Smooth muscle cell (in vitro differentiated cells): ENCODE measurements at regions not wholly inside any gene's neighbourhood (a gene's known extent, or its start where the extent isn't known, plus 50 kb on each side); places are given as distances from the start of the nearest gene placed in this dataset.

ENCODE experiments used
- DNase-seq: peaks from one replicate; lab custom pipeline; 2025; ENCODE audit not compliant: unreplicated experiment; lab: John Stamatoyannopoulos, UW
- H2AFZ ChIP-seq: fragments of 200-600 bp; sonication (generic); 2 replicates; pipeline ENCODE4 v1.6.0; 2016; ENCODE audit warnings: antibody characterized with exemption, low read depth, mild to moderate bottlenecking
- H3F3A ChIP-seq: fragments of 200-600 bp; sonication (generic); 2 replicates; pipeline ENCODE4 v1.6.0; 2017; ENCODE audit warnings: antibody characterized with exemption, low read depth
- H3K27ac ChIP-seq: fragments of 200-600 bp; sonication (generic); 2 replicates; pipeline ENCODE4 v1.5.1; 2016; ENCODE audit warnings: low read depth, mild to moderate bottlenecking
- H3K27me3 ChIP-seq: fragments of 200-600 bp; sonication (generic); 2 replicates; pipeline ENCODE4 v1.6.1; 2016; ENCODE audit warnings: low read depth, mild to moderate bottlenecking
- H3K36me3 ChIP-seq: fragments of 200-600 bp; sonication (generic); 2 replicates; pipeline ENCODE4 v1.5.1; 2016; ENCODE audit warnings: low read depth
- H3K4me1 ChIP-seq: fragments of 200-600 bp; sonication (generic); 2 replicates; pipeline ENCODE4 v1.5.1; 2016; ENCODE audit warnings: low read depth
- H3K4me2 ChIP-seq: fragments of 200-600 bp; sonication (generic); 2 replicates; pipeline ENCODE4 v1.6.0; 2016; ENCODE audit warnings: mild to moderate bottlenecking
- H3K4me3 ChIP-seq: fragments of 200-600 bp; sonication (generic); 2 replicates; pipeline ENCODE4 v1.5.1; 2016; ENCODE audit warnings: mild to moderate bottlenecking
- H3K79me2 ChIP-seq: fragments of 200-600 bp; sonication (generic); 2 replicates; pipeline ENCODE4 v1.6.0; 2016; ENCODE audit warnings: low read depth, mild to moderate bottlenecking
- H3K9ac ChIP-seq: fragments of 200-600 bp; sonication (generic); 2 replicates; pipeline ENCODE4 v1.6.0; 2016; ENCODE audit warnings: low read depth
- H3K9me3 ChIP-seq: fragments of 200-600 bp; sonication (generic); replicated peaks from 2 replicates; pipeline ENCODE4 v1.5.1; 2016; ENCODE audit warnings: low read depth
- H4K20me1 ChIP-seq: fragments of 200-600 bp; sonication (generic); 2 replicates; pipeline ENCODE4 v1.6.0; 2016; ENCODE audit warnings: low read depth
- WGBS: methylation state at CpG from one replicate; pipeline ENCODE4 v1.1.7; 2016; ENCODE audit warnings: low lambda C conversion rate; 5-methylcytosine and 5-hydroxymethylcytosine counted together
- TF ChIP-seq, protein P1 (sequence below): fragments of 200-600 bp; sonication (generic); IDR thresholded peaks from 2 replicates; pipeline ENCODE4 v1.5.1; 2017; ENCODE audit warnings: borderline replicate concordance, mild to moderate bottlenecking, antibody characterized with exemption; ENCODE audit not compliant: insufficient read depth, poor library complexity, severe bottlenecking

DNA sequence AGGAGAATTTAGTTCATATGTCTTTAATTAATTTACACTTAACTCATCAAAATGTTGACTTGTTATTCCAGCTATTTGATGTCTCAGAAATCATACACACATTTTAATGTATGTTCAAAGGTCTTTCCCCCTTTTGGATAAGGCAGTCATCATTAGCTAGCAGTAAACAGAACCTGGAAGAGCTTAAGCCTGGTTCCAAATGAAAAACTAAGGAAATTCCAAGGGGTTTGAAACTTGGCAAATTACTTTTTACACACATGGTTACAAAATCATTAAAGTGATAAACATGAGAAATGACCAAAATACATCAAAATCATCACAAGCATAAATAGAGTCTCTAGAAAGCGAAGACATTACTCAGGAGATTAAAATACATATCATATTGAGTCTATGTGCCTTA is 359.8 kb upstream of the ZNF608 start:
- Histone ChIP-seq H3F3A (no peaks in the 10 kb centered on the region), H4K20me1 (no peaks in the 10 kb centered on the region), H3K9me3 (no peaks in the 10 kb centered on the region), H3K27me3 (no peaks in the 10 kb centered on the region), H3K4me3 (no peak overlapping the region), H3K4me2 (no peak overlapping the region), H3K9ac (no peak overlapping the region), H3K4me1 (no peaks in the 10 kb centered on the region), H3K79me2 (no peaks in the 10 kb centered on the region), H3K27ac (no peak overlapping the region), H2AFZ (no peak overlapping the region), H3K36me3 (no peaks in the 10 kb centered on the region)
- WGBS: 100% methylated on average over 1 of the region's 1 CpG
- TF ChIP-seq, protein P1, sequence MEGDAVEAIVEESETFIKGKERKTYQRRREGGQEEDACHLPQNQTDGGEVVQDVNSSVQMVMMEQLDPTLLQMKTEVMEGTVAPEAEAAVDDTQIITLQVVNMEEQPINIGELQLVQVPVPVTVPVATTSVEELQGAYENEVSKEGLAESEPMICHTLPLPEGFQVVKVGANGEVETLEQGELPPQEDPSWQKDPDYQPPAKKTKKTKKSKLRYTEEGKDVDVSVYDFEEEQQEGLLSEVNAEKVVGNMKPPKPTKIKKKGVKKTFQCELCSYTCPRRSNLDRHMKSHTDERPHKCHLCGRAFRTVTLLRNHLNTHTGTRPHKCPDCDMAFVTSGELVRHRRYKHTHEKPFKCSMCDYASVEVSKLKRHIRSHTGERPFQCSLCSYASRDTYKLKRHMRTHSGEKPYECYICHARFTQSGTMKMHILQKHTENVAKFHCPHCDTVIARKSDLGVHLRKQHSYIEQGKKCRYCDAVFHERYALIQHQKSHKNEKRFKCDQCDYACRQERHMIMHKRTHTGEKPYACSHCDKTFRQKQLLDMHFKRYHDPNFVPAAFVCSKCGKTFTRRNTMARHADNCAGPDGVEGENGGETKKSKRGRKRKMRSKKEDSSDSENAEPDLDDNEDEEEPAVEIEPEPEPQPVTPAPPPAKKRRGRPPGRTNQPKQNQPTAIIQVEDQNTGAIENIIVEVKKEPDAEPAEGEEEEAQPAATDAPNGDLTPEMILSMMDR: no peak
- DNase-seq: no peak

DNA sequence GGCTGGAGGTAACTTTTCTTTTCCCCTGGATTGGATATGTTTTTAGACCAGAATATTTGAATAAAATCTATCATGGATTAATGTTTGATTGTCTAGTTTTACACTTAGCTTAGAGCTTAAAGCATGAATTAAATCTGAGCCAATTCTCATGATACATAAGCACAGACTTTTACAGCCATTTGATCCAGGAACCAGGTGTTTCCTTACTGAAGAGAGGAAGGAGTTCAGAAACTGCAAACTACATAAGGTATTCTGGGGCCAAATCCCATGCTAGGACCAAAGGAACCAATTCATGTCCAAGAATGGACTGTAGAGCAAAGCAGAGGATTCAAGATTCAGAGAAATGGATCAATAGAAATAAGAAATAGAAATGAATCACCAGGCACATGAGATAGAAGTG is 360.4 kb upstream of the ZNF608 start:
- Histone ChIP-seq H2AFZ (no peak overlapping the region), H3K4me2 (no peak overlapping the region), H3K79me2 (no peaks in the 10 kb centered on the region), H3K4me1 (no peaks in the 10 kb centered on the region), H3K36me3 (no peaks in the 10 kb centered on the region), H3K27ac (no peak overlapping the region), H3F3A (no peaks in the 10 kb centered on the region), H4K20me1 (no peaks in the 10 kb centered on the region), H3K9me3 (no peaks in the 10 kb centered on the region), H3K4me3 (no peak overlapping the region), H3K9ac (no peak overlapping the region), H3K27me3 (no peaks in the 10 kb centered on the region)
- TF ChIP-seq, protein P1: no peak
- DNase-seq: no peak

DNA sequence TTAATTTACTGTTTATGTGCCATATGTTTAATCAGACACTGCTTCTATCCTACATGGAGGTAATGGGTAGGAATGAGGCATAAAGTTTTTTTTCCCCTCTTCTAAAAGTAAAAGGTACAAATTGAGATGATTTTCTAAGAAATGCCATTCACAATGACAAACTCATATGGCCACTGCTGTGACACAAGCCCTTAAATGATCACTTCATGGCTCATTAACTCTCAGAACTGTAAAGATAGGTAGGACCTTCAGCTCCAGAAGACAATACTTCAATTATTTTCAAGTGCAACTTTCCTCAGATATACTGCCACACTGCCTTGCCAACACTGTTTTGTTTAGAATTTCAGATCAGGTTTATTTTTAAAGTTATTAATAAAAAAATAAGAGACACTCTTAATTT is 362.9 kb upstream of the ZNF608 start:
- DNase-seq: no peak
- no peak overlapping the region for H2AFZ ChIP-seq
- TF ChIP-seq, protein P1: no peak
- H3K4me3 ChIP-seq: no peak overlapping the region
- no peaks in the 10 kb centered on the region for H3K4me1 ChIP-seq
- H3K27ac ChIP-seq: no peak overlapping the region
- peaks cover 8% of the 10 kb centered on the region for H3F3A ChIP-seq
- H3K79me2 ChIP-seq: no peaks in the 10 kb centered on the region
- no peaks in the 10 kb centered on the region for H3K36me3 ChIP-seq
- H3K27me3 ChIP-seq: no peaks in the 10 kb centered on the region
- H4K20me1 ChIP-seq: no peaks in the 10 kb centered on the region
- H3K9me3 ChIP-seq: no peaks in the 10 kb centered on the region
- H3K9ac ChIP-seq: no peak overlapping the region
- no peak overlapping the region for H3K4me2 ChIP-seq

DNA sequence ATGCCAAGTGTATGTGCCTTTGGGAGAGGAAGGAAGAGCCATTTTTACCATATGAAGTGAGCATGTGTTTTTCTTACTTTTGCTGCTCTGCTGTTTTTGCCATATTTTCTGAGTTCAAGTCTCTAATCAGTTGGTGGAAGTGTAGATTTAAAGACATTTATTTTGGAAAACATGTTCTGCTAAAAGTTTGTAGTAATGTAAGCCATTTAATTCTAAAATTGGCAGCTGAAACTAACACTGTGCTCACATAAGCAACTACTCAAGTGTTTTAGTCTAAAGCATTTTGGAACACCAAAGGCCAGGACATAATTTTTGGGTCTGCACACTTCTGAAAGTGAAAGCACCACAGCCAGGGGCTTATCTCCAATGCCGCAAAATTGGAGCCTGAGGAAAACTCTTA is 363.4 kb upstream of the ZNF608 start:
- H3K4me2 ChIP-seq: no peak overlapping the region
- no peaks in the 10 kb centered on the region for H3K9me3 ChIP-seq
- H3K9ac ChIP-seq: no peak overlapping the region
- no peaks in the 10 kb centered on the region for H3K27me3 ChIP-seq
- TF ChIP-seq, protein P1: no peak
- no peak overlapping the region for H2AFZ ChIP-seq
- no peaks in the 10 kb centered on the region for H4K20me1 ChIP-seq
- peaks cover 8% of the 10 kb centered on the region for H3F3A ChIP-seq
- WGBS: 95% methylated on average over 1 of the region's 1 CpG
- H3K27ac ChIP-seq: no peak overlapping the region
- no peak overlapping the region for H3K4me3 ChIP-seq
- no peaks in the 10 kb centered on the region for H3K4me1 ChIP-seq
- no peak for DNase-seq
- H3K79me2 ChIP-seq: no peaks in the 10 kb centered on the region
- no peaks in the 10 kb centered on the region for H3K36me3 ChIP-seq
